H9 (cell line): ENCODE measurements at regions not wholly inside any gene's neighbourhood (a gene's known extent, or its start where the extent isn't known, plus 50 kb on each side); places are given as distances from the start of the nearest gene placed in this dataset.

Source experiments
- DNase-seq: peaks from one replicate; pipeline ENCODE4 v3.0.0-alpha.2; 2017
- H2AFZ ChIP-seq: one replicate; pipeline ENCODE4 v1.6.1; 2013; ENCODE audit warnings: mild to moderate bottlenecking, low read length, control low read depth, moderate library complexity
- H2AK5ac ChIP-seq: 2 replicates; pipeline ENCODE4 v1.6.1; 2013; ENCODE audit warnings: low read length, control low read depth, mixed read lengths; ENCODE audit not compliant: insufficient read length
- H2BK120ac ChIP-seq: one replicate; pipeline ENCODE4 v1.6.1; 2013; ENCODE audit warnings: low read depth, mild to moderate bottlenecking, low read length, control low read depth, inconsistent platforms; ENCODE audit not compliant: poor library complexity, severe bottlenecking
- H2BK12ac ChIP-seq: 2 replicates; pipeline ENCODE4 v1.6.1; 2013; ENCODE audit warnings: low read length, control low read depth, mixed read lengths, low read depth; ENCODE audit not compliant: insufficient read length
- H2BK15ac ChIP-seq: 2 replicates; pipeline ENCODE4 v1.6.1; 2013; ENCODE audit warnings: low read depth, low read length, control low read depth
- H2BK20ac ChIP-seq: one replicate; pipeline ENCODE4 v1.6.1; 2013; ENCODE audit warnings: low read depth, mild to moderate bottlenecking, low read length, control low read depth, inconsistent platforms; ENCODE audit not compliant: poor library complexity, severe bottlenecking
- H2BK5ac ChIP-seq: 2 replicates; pipeline ENCODE4 v1.6.1; 2013; ENCODE audit warnings: low read length, control low read depth, mixed read lengths; ENCODE audit not compliant: insufficient read length
- H3K14ac ChIP-seq: 2 replicates; pipeline ENCODE4 v1.6.1; 2013; ENCODE audit warnings: low read length, control low read depth; ENCODE audit not compliant: insufficient read depth
- H3K18ac ChIP-seq: 2 replicates; pipeline ENCODE4 v1.6.1; 2013; ENCODE audit warnings: low read depth, mild to moderate bottlenecking, mixed read lengths, low read length, control low read depth; ENCODE audit not compliant: insufficient read length
- H3K23ac ChIP-seq: 2 replicates; pipeline ENCODE4 v1.6.1; 2013; ENCODE audit warnings: low read length, control low read depth, mixed read lengths, low read depth; ENCODE audit not compliant: insufficient read length
- H3K23me2 ChIP-seq: 2 replicates; pipeline ENCODE4 v1.6.1; 2013; ENCODE audit warnings: low read depth, mild to moderate bottlenecking, mixed read lengths, low read length, control low read depth; ENCODE audit not compliant: insufficient read length, poor library complexity, severe bottlenecking
- H3K27ac ChIP-seq: 2 replicates; pipeline ENCODE4 v1.5.1; 2013; ENCODE audit warnings: low read length, control low read depth, mixed read lengths, low read depth; ENCODE audit not compliant: insufficient read length
- H3K27me3 ChIP-seq: 2 replicates; pipeline ENCODE4 v1.6.1; 2013; ENCODE audit warnings: low read length, control low read depth, inconsistent platforms; ENCODE audit not compliant: insufficient read depth
- H3K4ac ChIP-seq: 2 replicates; pipeline ENCODE4 v1.6.1; 2013; ENCODE audit warnings: low read depth, mild to moderate bottlenecking, control low read depth, inconsistent platforms, low read length, moderate library complexity
- H3K4me1 ChIP-seq: 2 replicates; pipeline ENCODE4 v1.6.1; 2013; ENCODE audit warnings: low read length, control low read depth, inconsistent platforms; ENCODE audit not compliant: insufficient read depth
- H3K4me2 ChIP-seq: 2 replicates; pipeline ENCODE4 v1.6.1; 2013; ENCODE audit warnings: low read length, control low read depth, mixed read lengths; ENCODE audit not compliant: insufficient read length, insufficient read depth
- H3K56ac ChIP-seq: 2 replicates; pipeline ENCODE4 v1.6.1; 2013; ENCODE audit warnings: low read depth, mild to moderate bottlenecking, mixed read lengths, low read length, control low read depth; ENCODE audit not compliant: insufficient read length
- H3K79me1 ChIP-seq: 2 replicates; pipeline ENCODE4 v1.6.1; 2013; ENCODE audit warnings: low read depth, mild to moderate bottlenecking, moderate library complexity, low read length, control low read depth, inconsistent platforms; ENCODE audit not compliant: insufficient read depth, poor library complexity, severe bottlenecking
- H3K79me2 ChIP-seq: 2 replicates; pipeline ENCODE4 v1.6.1; 2013; ENCODE audit warnings: low read length, control low read depth, inconsistent platforms; ENCODE audit not compliant: insufficient read depth
- H3K9ac ChIP-seq: 2 replicates; pipeline ENCODE4 v1.6.1; 2013; ENCODE audit warnings: low read length, control low read depth, mixed read lengths; ENCODE audit not compliant: insufficient read length; ENCODE audit errors: extremely low read depth
- H3K9me3 ChIP-seq: one replicate; pipeline ENCODE4 v1.6.1; 2013; ENCODE audit warnings: low read depth, low read length, inconsistent platforms; ENCODE audit not compliant: control insufficient read depth
- H3T11ph ChIP-seq: one replicate; pipeline ENCODE4 v1.6.1; 2013; ENCODE audit warnings: mild to moderate bottlenecking, low read length, control low read depth, inconsistent platforms
- H4K20me1 ChIP-seq: one replicate; pipeline ENCODE4 v1.6.1; 2013; ENCODE audit not compliant: control insufficient read depth, insufficient read length, insufficient read depth
- H4K5ac ChIP-seq: 2 replicates; pipeline ENCODE4 v1.6.1; 2013; ENCODE audit warnings: low read depth, mild to moderate bottlenecking, mixed read lengths, low read length, control low read depth; ENCODE audit not compliant: insufficient read length
- H4K8ac ChIP-seq: replicated peaks from 2 replicates; pipeline ENCODE4 v1.6.1; 2013; ENCODE audit warnings: low read length, control low read depth, mixed read lengths, low read depth; ENCODE audit not compliant: insufficient read length
- H4K91ac ChIP-seq: 2 replicates; pipeline ENCODE4 v1.6.1; 2013; ENCODE audit warnings: low read depth, mild to moderate bottlenecking, moderate library complexity, mixed read lengths, low read length, control low read depth; ENCODE audit not compliant: insufficient read length
- H3K27ac Mint-ChIP-seq, 3 experiments: 2 replicates in 2 of 3; 3 replicates in 1 of 3; pipeline ENCODE4 v1.8.0; 2020 to 2021; ENCODE audit warnings: mixed read lengths in 3 of 3, mild to moderate bottlenecking in 1 of 3, moderate library complexity in 1 of 3
- H3K27me3 Mint-ChIP-seq: 2 replicates; pipeline ENCODE4 v1.8.0; 2021; ENCODE audit warnings: low read depth, mild to moderate bottlenecking, moderate library complexity, mixed read lengths
- H3K36me3 Mint-ChIP-seq, 3 experiments: 2 replicates in 2 of 3; 3 replicates in 1 of 3; pipeline ENCODE4 v1.8.0; 2020 to 2021; ENCODE audit warnings: low read depth in 3 of 3, mixed read lengths in 3 of 3; ENCODE audit not compliant: insufficient read depth in 1 of 3
- H3K4me1 Mint-ChIP-seq, 2 experiments: 2 replicates each; pipeline ENCODE4 v1.8.0; 2020; ENCODE audit warnings: mixed read lengths in 2 of 2
- H3K4me3 Mint-ChIP-seq, 2 experiments: 2 replicates in 1 of 2; 3 replicates in 1 of 2; pipeline ENCODE4 v1.8.0; 2020 to 2021; ENCODE audit warnings: mild to moderate bottlenecking in 2 of 2, mixed read lengths in 2 of 2, moderate library complexity in 1 of 2
- H3K9me3 Mint-ChIP-seq, 2 experiments: 2 replicates in 1 of 2; 3 replicates in 1 of 2; pipeline ENCODE4 v1.8.0; 2020; ENCODE audit warnings: mild to moderate bottlenecking in 2 of 2, mixed read lengths in 2 of 2, moderate library complexity in 1 of 2
- CTCF ChIP-seq: fragments of 200-600 bp; sonication (generic); conservative IDR thresholded peaks from 3 replicates; pipeline ENCODE4 v1.8.0; 2021; ENCODE audit warnings: antibody characterized with exemption, mild to moderate bottlenecking
- WGBS: extraction: QIAGEN DNeasy Blood & Tissue Kit; methylation state at CpG from one replicate; pipeline ENCODE4 v1.1.7; 2013; ENCODE audit warnings: missing lambda C conversion rate, low lambda C conversion rate, mixed read lengths; ENCODE audit not compliant: insufficient read length; ENCODE audit errors: extremely low coverage; 5-methylcytosine and 5-hydroxymethylcytosine counted together

- Histone ChIP-seq H3K23ac (no peak overlapping the region), H3K4me2 (no peak overlapping the region), H2BK20ac (no peak overlapping the region), H3K4me1 (no peaks in the 10 kb centered on the region; the same call in 1 of the 2 replicates), H4K20me1 (no peaks in the 10 kb centered on the region), H3K23me2 (no peaks in the 10 kb centered on the region), H4K8ac (no peak overlapping the region), H4K5ac (no peak overlapping the region), H2AFZ (no peak overlapping the region), H3K4ac (no peak overlapping the region), H3K9ac (no peak overlapping the region), H3K9me3 (no peaks in the 10 kb centered on the region), H3K27ac (no peak overlapping the region), H2BK12ac (no peak overlapping the region), H3K27me3 (no peaks in the 10 kb centered on the region), H3K56ac (no peak overlapping the region), H2BK5ac (no peak overlapping the region), H2BK120ac (no peak overlapping the region), H3T11ph (no peak overlapping the region), H3K18ac (no peak overlapping the region), H4K91ac (no peak overlapping the region), H3K79me1 (no peaks in the 10 kb centered on the region), H2AK5ac (no peak overlapping the region), H3K79me2 (no peaks in the 10 kb centered on the region), H3K14ac (no peak overlapping the region), H2BK15ac (no peak overlapping the region)
- no peaks in the 10 kb centered on the region; the same call in 1 of the 2 replicates for H3K27me3 Mint-ChIP-seq
- H3K36me3 Mint-ChIP-seq, result no peaks in the 10 kb centered on the region
- no CpG with 5 or more reads among the region's 4 CpGs for WGBS
- 0 out of 7 replicates have a peak overlapping the region, but pooled peaks of 1 of the 3 experiments have one; percentile 15 for H3K27ac Mint-ChIP-seq
- H3K9me3 Mint-ChIP-seq, result no peaks in the 10 kb centered on the region
- H3K4me1 Mint-ChIP-seq, result peaks cover 14 to 16% of the 10 kb centered on the region in 2 experiments
- no peak overlapping the region for H3K4me3 Mint-ChIP-seq
- no peak for DNase-seq
- no peak for TF ChIP-seq CTCF
Measured at GRCh38 chr16:59907611-59908010, 1173.5 kb upstream of the GOT2 start.
